GM19452 (cell line): ENCODE measurements at regions not wholly inside any gene's neighbourhood (a gene's known extent, or its start where the extent isn't known, plus 50 kb on each side); places are given as distances from the start of the nearest gene placed in this dataset.

Experiments
- ATAC-seq: cut with Tn5 transposase; IDR thresholded peaks from one replicate; pipeline ENCODE4 v1.9.1; 2021; ENCODE audit not compliant: unreplicated experiment

- ATAC-seq, result no peak
Measured at GRCh38 chr6:163804991-163805390, 390.5 kb downstream of the QKI start.

GRCh38 chr6:163802267-163802666 is 387.7 kb downstream of the QKI start:
- ATAC-seq, result no peak

DNA sequence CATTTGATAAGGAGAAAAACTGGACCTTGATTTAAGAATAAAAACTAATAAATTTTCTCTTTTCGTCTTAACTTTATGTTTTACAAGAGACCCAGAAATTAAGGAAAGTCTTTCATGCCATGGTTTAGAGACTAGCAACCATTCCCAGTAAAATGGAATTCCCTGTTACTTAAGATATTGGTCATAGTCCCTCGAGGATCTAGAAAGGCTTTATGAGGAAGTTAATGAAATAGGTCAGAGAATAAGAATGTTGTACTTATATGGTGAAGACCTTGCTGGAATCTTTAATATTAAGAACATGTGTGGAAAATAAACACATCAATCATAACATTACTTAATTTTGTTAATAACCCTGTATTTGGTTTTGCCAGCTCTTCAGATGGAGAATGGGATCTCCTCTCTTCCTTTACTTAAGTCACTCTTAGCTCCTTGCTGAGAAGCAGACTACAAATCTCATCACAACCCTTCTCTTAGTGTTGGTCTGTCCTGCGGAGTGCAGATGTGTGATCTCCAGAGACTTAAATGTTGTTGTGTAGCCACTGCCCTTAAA is 382.9 kb downstream of the QKI start:
- no peak for ATAC-seq

- ATAC-seq, result peak; percentile 95
Measured at GRCh38 chr6:163793011-163793983, 378.8 kb downstream of the QKI start.

GRCh38 chr6:163790266-163790840 is 375.8 kb downstream of the QKI start:
- no peak for ATAC-seq

GRCh38 chr6:163789199-163789810 is 374.8 kb downstream of the QKI start:
- ATAC-seq, result no peak

GRCh38 chr6:163786995-163787671 is 372.6 kb downstream of the QKI start:
- ATAC-seq, result no peak

- peak; percentile 85 for ATAC-seq
Measured at GRCh38 chr6:163782436-163783003, 368.0 kb downstream of the QKI start.

GRCh38 chr6:163780994-163781393 is 366.5 kb downstream of the QKI start:
- ATAC-seq, result no peak

- no peak for ATAC-seq
Measured at GRCh38 chr6:163779727-163780284, 365.3 kb downstream of the QKI start.

- no peak for ATAC-seq
Measured at GRCh38 chr6:163777716-163778115, 363.2 kb downstream of the QKI start.

- no peak for ATAC-seq
Measured at GRCh38 chr6:163776906-163777686, 362.6 kb downstream of the QKI start.

DNA sequence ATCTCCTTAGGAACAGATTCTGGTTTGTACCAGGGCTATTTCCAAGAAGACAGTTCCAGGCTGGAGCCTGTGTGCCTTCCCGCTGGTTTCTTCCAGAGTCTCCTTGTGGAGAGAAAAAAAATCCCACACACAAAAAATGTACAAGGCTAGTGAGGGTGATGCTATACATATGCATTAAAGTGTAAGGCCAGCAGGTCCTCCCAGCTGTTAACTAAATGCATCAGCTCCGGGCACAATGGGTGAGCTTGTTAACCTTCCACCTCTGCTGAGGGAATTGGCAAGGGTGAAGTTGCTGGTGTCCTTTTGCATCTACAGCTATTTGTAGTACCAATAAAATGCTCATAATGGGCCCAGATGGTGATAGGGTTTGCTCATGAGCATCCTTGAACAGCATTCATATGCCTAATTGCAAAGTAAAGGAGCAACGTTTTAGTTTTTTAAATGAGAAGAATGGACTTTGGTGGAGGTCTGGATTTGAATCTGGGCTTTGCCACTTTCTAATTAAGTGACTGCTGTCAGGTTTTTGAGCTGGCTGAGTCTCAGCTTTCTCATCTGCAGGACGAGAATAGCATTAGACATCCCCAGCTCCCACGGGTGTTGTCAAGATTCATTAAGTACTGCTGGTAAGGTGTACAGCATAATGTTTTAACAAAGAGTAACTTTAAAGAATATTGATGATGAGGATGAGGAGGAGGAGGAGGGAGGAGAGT is 361.8 kb downstream of the QKI start:
- no peak for ATAC-seq

GRCh38 chr6:163775313-163775712 is 360.8 kb downstream of the QKI start:
- ATAC-seq, result no peak

- ATAC-seq, result no peak
Measured at GRCh38 chr6:163774485-163774884, 360.0 kb downstream of the QKI start.

DNA sequence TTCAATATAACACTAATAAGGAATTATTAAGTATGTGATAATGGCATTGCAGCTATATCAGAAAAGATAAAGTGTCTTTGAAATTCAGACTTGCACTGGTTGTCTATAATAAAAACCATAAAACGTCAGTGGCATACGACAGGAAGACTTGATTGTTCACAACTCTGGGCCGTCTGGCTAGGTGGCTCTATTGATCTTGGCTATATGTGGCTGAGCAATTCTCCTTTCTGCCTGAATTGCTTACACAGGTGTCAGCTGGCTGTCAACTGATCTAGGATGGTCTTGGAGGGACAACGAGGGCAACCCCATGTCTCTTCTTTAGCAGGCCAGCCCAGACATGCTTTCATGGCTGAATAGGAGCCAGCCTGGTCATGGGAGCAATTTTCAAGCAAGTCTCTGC is 359.1 kb downstream of the QKI start:
- ATAC-seq, result no peak

DNA sequence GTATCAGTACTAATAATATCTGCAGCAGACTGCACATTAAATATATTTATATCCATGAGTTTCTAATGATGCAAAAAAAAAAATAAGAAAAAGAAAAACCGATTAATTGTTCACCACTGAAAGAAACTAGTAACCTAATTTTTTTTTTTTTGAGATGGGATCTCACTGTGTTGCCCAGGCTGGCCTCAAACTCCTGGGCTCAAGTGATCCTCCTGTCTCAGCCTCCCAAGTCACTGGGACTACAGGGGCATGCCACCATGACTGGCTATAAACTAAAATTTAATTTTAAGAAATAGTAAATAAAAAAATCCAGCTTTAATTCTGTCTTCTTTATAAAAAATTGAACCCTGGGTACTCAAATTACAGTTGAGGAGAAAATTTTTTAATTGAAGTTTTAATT is 358.2 kb downstream of the QKI start:
- no peak for ATAC-seq

DNA sequence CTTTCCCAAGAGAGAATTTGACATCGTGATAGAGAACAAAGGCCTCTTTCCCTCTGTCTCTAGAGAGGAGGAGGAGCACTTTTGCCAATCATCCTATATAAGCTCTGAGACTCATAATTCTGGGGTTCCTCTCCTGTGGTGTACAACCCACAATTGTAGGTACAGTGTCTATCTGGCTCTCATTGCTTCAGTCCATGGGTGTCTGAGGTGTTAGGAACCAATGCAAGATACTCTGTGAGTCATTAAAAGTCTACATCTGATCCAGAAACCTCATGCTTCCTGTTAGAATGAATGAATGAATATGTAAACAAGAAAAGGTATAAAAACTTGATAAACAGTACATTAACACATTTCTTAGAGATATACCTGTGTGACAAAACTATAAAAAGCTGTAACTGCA is 356.7 kb downstream of the QKI start:
- no peak for ATAC-seq

GRCh38 chr6:163768905-163769304 is 354.4 kb downstream of the QKI start:
- ATAC-seq, result no peak
